ENCODE measurements at regions not wholly inside any gene's neighbourhood (a gene's known extent, or its start where the extent isn't known, plus 50 kb on each side); places are given as distances from the start of the nearest gene placed in this dataset.
"Not testable (repeated sequence)": the region's sequence is repeated elsewhere in the genome, so short reads cannot be mapped to it uniquely, and the experiment has no call there.

- Histone ChIP-seq H3K27ac (no peak overlapping the region), H3K4me3 (no peak overlapping the region)
Observed at GRCh38 chr22:35475545-35475944, 65.1 kb upstream of the RASD2 start.

GRCh38 chr22:35476341-35476740 is 64.3 kb upstream of the RASD2 start:
- Histone ChIP-seq H3K4me3 (no peak overlapping the region), H3K27ac (no peak overlapping the region)

GRCh38 chr22:35477911-35478582 is 62.6 kb upstream of the RASD2 start:
- H3K4me3 ChIP-seq, result no peak overlapping the region
- peak overlapping the region in 2 of 21 experiments; percentile 33 to 58 for H3K27ac ChIP-seq

GRCh38 chr22:35478633-35479107 is 62.0 kb upstream of the RASD2 start:
- H3K27ac ChIP-seq, result peak overlapping the region in 1 of 21 experiments; percentile 33
- no peak overlapping the region for H3K4me3 ChIP-seq

GRCh38 chr22:35479359-35479758 is 61.3 kb upstream of the RASD2 start:
- Histone ChIP-seq H3K4me3 (no peak overlapping the region), H3K27ac (no peak overlapping the region)

- Histone ChIP-seq H3K4me3 (no peak overlapping the region), H3K27ac (peak overlapping the region in 3 of 21 experiments; percentile 24 to 49 (median 25))
Observed at GRCh38 chr22:35479985-35480550, 60.6 kb upstream of the RASD2 start.

GRCh38 chr22:35480627-35481550 is 59.7 kb upstream of the RASD2 start:
- Histone ChIP-seq H3K27ac (peak overlapping the region in 5 of 21 experiments; percentile 24 to 49 (median 26)), H3K4me3 (no peak overlapping the region)

GRCh38 chr22:35482311-35482710 is 58.3 kb upstream of the RASD2 start:
- H3K27ac ChIP-seq, result no peak overlapping the region
- no peak overlapping the region for H3K4me3 ChIP-seq

- Histone ChIP-seq H3K27ac (no peak overlapping the region), H3K4me3 (no peak overlapping the region)
Observed at GRCh38 chr22:35482974-35483373, 57.7 kb upstream of the RASD2 start.

- H3K4me3 ChIP-seq, result no peak overlapping the region
Observed at GRCh38 chr22:35483730-35484129, 56.9 kb upstream of the RASD2 start.

GRCh38 chr22:35484651-35485556 is 55.7 kb upstream of the RASD2 start:
- H3K27ac ChIP-seq, result no peak overlapping the region
- H3K4me3 ChIP-seq, result no peak overlapping the region

More at GRCh38 chr22:35483730-35484129, 56.9 kb upstream of the RASD2 start:
- no peak overlapping the region for H3K27ac ChIP-seq

GRCh38 chr22:35486116-35486631 is 54.5 kb upstream of the RASD2 start:
- H3K4me3 ChIP-seq, result no peak overlapping the region
- no peak overlapping the region for H3K27ac ChIP-seq

GRCh38 chr22:35487623-35488022 is 53.0 kb upstream of the RASD2 start:
- not testable (repeated sequence) for H3K27ac ChIP-seq, H3K4me3 ChIP-seq

- H3K4me3 ChIP-seq, result no peak overlapping the region
Observed at GRCh38 chr22:35488513-35488912, 52.1 kb upstream of the RASD2 start.

GRCh38 chr22:35489239-35489638 is 51.4 kb upstream of the RASD2 start:
- no peak overlapping the region for H3K4me3 ChIP-seq
- H3K27ac ChIP-seq, result no peak overlapping the region

More at GRCh38 chr22:35488513-35488912, 52.1 kb upstream of the RASD2 start:
- H3K27ac ChIP-seq, result no peak overlapping the region

Data from skin epidermis (tissue), 12 donors.